NCI-H1930 (cell line): ENCODE measurements at regions not wholly inside any gene's neighbourhood (a gene's known extent, or its start where the extent isn't known, plus 50 kb on each side); places are given as distances from the start of the nearest gene placed in this dataset.

ENCODE experiments used
- DNase-seq, 2 experiments: peaks; one replicate each; lab custom pipeline; 2025; lab: John Stamatoyannopoulos, UW

DNA sequence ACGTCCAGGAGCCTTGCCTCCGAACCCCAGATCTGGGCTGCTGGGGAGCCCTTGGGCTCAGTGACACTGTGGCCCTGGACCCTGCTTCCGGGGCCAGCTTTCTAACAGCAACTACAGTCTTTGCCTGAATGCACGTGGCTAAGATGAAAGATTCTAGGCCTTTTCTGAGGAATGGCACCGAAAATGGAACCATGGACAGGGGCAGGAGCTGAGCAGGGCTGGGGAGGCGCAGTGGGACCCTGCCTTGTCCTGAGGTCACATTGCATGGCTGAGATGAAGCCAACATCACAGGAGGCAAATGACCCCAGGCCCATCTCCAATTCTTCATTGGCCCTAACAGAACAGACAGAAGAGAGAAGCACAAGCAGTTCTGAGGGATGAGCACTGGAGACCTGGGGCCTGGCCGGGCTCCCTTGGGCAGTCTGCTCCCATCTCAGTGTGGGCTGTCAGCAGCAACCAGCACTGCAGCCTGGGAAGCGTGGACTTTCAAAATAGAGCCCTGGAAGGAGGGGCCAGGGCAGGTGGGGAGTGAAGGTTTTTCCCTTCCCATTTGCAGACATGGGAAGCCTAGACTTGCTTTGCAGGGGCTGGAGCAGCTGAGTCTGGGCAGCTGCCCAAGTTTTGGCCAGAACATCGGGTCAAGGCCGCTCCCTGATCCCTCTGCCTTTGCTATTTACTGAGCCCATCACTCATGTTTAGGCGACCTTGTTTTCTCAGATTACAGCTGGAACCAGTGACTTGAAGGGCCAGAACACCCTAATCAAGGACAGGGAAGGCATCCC is 114.4 kb upstream of the TCERG1L start:
- no peak for DNase-seq

DNA sequence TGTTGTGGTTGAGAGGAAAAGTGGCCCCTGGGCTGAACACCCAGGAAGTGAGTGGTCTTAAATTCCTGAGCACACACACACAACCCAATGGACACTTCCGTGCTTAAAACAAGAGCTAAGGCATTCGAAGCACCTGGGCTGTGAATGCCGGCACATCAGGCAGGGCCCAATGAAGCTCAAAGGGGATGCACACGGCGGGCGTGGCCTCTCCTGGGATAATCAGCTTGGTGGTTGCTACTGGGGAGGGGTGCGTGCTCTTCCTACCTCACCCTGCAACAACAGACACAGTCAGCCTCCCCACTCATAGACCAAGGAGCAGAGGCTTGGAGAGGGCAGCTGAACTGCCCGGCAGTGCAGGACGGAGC is 115.0 kb upstream of the TCERG1L start:
- DNase-seq: no peak

DNA sequence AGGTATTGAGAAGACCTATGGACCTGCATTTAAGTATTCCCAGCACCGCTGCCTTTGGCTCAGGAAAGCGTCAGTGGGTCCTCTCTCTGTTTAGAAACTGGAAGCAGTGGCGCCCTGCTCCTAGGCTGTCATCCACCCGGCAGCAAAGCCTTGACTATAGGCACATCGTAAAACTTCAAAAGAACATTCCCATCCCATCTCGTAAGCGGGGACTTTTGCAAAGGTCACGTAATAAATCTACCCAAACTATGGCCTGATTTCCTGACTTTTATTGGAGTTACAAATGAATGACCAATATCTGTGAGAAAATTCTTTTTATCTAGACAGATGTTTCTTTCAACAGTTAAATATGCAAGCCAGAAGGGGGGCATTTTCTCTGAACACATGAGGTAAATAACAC is 115.8 kb upstream of the TCERG1L start:
- DNase-seq: no peak

DNA sequence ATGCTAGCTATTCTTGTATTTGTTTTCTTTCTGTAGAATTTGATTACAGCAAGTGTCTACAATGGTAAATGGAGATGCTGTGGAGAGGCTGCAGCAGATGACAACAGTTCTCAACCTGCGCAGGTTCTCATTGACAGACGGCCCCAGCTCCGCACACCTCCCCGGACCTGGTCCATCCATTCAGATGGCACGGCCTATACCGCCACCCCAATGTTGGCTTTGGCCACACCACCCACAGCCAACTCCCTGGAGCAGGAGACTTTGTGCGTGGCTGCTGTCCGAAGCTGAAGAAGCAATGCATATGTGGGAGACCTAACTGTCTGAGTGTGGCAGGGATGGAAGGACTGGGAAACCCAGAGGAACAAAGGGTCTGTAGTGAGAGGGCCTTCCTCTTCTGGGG is 116.4 kb upstream of the TCERG1L start:
- DNase-seq: no peak

DNA sequence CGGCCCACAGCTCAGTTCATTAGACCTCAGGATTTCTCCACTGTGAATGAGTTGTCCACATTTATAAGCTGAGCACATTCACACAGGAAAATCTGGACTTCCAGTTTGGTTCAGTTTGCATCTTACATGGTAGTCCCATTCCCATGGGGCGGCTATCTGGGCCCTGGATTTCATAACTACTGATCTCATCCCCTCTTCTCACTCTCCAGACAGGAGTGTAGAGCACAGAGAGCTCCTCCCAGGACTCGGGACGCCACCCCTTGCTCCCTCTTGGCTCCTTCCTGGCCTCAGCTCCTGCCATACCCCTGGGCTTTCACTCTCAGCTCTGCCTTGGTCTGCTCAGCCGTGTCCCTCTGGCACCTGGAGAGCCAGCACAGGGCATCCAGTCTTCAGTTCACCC is 117.6 kb upstream of the TCERG1L start:
- no peak for DNase-seq

DNA sequence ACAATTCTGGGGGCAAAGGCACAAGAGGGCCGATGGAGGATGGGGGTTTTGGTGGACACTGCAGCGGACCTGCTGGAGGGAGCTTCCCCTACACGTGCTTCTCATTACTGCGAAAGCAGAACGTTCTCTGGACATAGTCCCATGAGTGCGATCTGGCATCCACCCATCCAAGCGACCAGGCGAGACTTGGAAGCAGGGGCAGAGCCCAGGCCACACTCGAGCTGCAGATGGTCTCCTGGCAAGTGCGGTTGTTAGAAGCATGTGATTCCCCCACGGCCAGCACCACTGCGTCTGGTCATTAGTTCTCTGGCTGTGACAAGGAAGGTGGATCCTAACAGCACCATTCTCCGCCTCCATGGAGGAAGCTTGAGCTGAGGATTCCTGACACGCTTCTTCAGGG is 118.4 kb upstream of the TCERG1L start:
- DNase-seq: no peak

DNA sequence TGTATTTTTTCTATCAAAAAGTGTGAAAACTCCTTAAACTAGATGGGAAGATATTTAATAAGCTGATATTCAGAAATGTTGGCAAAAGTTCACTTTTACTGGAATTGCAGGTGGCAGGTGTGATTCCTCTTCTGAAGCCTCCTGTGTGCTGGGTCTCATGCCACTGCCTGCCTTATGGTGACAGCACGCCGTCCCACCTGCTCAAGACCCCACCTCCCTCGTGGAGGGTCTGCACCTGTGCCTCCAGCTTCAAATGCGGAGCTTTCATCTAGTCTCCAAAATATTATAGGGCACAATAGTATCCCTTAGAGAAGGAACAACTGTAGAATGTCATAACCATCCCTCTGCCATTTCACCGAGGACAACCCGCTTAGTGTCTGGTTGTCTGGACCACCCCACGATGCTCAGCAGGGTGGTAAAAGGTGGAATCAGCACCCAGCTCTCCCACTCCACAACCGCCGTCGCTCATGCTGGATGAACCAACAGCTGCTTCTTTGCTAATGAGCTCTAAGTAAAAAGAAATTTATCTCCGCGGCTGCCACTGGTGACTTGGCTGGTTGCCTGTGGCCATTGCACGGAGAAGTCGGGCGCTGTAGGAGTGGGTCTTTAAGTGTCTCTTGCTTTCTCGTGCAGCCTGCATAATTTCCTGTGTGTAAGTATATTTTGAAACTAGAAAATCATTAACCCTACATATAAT is 119.3 kb upstream of the TCERG1L start:
- no peak for DNase-seq

DNA sequence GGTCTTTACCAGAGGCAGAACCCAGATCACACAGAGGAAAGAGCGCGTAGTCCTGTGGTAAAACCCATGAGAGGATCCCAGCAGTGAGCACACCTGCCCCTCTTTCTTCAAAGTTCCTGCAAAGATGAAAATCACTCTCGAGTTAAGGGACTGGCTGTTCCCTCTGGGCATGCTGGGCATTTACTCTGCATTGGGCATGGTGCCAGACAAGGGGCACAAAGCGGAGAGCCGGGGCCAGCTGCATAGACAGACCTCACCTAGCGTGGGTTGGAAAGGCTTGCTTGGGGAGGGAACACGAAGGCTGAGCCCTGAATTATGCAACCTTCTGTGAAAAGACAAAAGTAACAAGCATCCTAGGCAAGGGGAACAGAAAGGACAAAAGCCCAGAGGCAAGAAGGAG is 120.0 kb upstream of the TCERG1L start:
- DNase-seq: no peak

DNA sequence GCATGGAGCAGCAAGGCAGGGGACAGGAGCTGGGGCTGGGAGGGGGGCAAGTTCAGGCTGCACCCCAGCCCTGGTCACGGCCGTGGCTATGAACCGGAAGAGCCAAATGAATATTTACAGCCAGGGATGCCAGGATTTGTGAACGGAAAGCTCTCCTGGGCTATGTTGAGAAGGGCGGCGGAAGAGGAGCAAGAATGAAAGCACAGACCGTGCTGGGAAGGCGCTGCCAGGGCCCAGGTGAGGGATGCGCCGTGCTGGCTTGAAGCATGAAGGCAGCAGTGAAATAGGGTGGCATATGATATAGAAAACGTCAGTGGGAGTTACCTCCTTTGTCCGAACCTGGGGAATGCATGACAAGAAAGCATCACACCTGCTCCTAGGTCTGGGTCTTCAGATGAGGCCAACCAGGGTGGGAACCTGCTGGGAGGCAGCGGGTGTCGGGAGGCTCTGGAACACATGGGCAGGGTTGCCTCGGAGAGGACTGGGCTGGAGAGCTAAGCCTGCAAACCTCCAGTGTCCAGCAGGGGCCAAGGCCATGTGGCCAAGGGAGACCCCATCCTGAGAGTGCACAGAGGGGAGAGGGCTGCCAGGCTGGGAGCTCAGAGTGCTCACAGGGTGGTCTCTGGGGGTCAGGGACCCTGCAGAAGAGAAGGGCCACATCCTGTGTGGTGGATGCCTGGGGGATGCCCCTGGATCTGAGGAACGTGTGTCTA is 120.6 kb upstream of the TCERG1L start:
- no peak for DNase-seq

DNA sequence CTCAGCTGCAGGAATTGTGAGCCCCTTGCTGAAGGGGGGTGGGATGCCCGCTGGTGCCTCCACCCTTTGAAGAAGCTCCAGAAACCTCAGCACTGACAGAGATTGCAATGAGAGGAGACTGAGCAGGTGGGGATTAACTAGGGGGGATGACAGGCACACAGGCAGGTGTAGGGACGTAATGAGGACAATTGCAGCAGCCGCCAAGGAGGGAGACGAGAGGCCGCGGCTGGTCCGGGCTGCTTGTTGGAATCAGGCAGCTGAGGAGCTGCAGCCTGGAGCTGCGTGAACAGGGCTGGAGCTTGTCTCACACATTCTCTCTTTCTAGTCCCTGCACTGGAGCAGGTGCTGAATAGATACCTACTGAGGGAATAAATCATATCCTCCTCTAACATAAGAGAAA is 122.0 kb upstream of the TCERG1L start:
- no peak for DNase-seq

DNA sequence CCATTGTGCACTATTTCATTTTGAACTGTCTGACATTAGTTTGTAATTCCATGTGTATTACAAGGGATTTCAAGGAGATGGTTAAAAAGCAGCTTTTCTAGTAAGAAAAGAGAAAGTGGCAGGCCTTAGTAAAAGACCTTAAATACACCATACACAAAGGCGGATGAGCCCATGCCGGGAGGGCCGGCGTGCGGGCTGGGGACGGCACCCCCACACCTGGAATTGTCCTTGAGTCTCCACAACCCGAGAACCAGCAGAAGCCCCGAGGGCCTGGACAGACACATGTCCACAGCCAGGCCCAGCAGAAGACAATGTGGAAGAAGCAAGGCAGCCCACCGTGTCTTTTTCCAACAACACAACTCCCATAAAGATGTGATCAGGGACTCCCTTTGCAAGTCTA is 123.7 kb upstream of the TCERG1L start:
- DNase-seq: no peak

DNA sequence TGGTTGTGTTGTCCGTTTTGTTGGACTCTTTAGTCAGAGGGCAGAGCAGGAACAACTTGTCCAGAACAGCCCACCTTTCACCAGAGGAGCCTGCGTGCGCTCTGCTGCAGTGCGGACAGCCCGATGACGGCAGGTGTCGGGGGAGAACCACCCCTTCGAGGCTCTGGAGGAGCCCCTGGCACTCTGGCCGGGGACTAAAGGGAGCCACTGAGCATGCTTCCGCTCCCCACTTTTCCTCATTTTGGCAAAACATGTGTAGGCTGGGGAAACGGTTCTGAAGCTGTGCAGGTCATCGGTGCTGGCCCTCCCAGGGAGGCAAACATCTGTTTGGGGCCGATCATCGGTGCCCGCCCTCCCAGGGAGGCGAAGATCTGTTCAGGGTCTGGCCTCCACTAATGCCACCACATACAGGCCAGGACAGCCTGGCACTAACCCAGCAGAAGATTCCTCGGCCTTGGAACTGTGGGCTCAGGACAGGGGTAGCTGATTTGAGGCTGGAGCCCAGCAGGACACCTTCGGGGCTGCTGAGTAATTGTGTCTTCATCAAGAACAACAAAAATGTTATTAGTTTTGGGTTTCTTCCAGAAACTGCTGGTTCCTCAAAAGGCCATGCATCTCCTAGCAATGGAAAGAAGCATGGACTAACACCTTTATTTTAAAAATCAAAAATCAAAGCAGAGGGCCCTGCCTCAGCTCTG is 124.4 kb upstream of the TCERG1L start:
- no peak for DNase-seq

DNA sequence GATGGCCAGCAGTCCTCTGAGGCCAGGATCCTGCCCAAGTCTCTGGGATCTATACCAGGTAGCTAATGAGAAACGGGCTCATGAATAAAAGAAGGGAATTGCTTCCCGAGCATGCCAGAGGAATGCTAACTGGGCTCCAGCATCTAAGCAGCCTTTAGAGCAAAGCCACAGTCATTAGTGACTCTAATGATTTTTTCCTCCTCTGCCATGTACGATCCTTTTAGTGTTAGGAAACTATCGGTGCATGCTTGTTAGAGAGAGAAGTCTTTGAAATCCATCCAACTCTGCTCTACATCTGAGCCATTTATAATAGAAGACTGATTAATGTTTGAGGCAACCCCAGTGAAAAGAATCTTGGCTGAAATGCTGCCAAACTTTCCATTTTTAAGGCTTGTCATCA is 124.9 kb upstream of the TCERG1L start:
- DNase-seq: no peak

DNA sequence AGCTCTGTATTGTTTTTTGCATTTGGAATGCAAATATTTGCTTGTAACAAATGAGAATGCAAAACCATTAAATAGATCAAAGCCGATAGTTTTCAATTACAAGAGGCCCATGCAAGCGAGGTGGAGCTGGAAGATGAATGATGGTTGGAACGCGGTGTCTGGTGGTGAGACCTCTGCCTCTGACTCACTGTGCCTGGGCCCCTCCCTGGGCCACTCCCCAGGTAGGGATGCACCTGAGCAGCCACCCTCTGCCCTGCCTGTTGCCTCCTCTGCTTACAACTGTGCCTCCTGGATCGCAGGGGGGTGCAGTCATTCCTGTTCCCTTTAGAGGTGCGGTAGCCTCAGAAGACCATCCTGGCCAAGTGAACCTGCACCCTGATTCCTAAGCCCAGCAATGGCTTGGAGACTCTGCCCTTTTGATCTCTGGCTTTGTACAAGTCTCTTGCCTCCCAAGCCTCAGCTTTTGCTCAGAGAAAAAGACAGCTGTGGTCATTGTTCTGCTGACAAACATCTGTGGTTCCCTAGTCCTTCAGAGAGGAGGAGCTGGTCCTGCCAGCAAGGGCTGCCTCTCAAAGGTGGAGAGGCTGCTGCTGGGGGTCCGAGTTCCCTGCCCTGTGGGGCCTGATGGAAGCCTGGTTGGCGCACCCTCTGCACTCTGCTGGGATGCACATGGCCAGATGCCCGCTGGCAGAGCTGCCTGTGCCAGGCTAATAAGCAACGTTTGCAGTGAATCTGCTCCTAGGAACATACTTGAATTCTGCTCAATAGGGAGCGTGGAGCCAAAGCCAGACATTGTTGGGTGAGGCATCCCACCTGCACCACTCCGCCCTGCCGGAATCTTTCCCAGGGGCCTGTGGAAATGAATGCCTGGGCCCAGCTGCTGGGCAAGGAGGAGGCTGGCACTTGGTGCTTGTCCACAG is 126.3 kb upstream of the TCERG1L start:
- DNase-seq: no peak

DNA sequence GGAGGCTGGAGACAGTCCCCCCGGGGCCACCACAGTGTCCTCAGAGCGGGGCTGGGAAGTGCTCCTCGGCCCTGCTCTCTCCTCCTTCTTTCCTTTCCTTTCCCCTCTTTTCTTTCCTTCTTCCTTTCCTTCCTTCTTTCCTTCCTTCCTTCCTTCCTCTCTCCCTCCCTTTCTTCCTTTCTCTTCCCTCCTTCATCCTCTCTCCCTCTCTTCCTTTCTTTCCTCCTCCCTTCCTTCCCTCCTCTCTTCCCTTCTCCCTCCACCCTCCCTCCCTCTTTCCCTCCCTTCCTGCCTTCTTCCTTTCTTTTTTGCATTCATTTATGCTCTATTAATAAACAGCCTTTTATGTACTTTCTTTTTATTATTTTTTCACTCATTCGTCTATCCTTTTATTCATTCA is 127.1 kb upstream of the TCERG1L start:
- no peak for DNase-seq

DNA sequence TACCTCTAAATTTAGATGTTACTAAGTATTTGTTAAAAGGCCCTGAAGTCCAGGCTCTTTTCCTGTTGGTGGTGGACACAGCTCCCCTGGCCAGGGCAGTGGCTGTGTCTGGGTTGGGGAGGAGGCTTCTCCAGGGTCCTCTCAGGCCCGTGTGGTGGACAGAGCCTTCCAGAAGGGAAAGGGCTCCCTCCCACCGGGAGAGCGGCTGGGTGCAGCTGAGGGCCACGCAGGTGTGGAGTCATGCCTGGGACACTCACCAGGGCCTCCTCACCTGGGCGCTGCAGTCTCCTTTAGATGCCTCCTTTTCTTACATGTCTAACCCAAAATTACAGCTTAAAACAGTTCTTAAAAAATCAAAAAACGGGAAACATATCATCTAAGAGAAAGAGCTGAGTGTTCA is 128.2 kb upstream of the TCERG1L start:
- DNase-seq: no peak

DNA sequence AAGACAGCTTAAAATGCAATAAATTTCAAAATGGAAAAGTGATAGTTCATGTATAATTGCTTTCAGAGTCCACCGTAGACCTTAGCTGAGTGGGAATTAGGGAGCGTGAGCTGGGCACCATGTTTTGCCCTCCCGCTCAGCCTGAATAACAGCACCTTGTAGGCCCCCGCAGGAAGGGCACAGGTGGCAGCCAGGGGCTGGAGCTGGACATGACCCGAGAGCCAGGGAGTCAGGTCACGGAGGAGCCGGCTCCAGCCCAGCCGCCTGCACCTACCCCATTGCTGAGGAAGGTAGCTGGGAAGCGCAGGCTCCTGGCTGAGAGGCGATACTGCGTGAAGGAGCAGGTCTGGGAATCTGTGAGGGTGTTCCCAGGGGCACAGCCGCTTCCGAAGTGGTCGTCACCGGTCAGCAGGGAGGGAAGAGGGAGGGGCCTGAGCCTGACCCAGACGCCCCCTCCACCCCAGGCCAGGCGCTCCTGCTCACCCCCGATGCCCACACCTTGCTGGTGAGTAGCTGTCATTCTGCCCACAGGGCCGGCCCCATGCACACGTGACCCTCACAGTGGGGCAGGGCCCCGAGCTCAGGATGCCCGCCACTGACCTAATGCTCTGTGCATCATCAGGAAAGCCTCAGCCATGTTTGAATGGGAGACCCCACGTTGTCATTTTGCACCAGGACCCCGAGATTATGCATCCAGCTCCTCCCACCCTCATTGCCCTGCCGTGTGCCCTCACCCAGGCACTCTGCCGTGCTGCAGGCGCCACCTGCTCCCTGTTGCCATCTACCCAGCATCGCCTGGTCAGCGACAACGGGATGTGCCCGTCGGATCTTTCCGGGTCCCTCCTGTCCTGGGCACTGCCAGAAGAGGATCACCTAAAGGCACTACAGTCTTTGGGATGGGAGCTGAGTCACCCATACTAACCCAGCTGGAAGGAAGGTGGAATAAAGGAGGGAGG is 129.2 kb upstream of the TCERG1L start:
- DNase-seq: no peak

DNA sequence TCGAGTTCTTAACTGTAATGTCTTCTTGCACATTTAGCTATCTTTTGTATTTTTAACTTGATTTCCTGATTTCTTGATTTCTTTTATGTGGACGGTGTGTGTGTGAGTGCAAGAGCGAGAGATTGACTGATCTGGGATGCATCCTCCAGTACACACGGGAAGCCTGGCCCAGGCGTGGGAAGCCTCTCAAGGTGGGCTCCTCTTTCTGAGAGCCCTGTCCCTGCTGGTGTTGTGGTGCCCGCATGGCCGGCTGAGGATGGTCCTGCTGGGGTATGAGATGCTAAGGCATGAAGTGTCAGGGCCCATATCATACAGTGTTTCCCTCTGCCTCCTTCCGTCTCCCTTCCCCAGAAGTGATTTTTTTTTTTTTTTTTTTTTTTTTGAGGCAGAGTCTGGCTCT is 130.8 kb upstream of the TCERG1L start:
- no peak for DNase-seq

DNA sequence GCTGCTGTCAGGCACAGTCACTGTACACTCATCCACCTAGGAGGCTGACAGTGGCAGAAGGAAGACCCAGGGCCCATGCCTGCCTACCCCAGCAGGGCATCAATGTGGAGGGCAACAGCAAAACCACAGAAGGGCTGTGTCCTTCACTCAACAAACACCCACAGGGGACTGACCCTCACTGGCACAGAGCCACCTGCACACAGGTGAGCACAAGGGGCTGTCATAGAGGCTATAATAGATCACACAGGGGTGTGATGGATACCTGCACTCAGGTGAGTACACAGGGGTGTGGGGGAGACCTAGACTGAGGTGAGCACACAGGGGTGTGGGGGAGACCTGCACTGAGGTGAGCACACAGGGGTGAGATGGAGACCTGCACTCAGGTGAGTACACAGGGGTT is 132.8 kb upstream of the TCERG1L start:
- DNase-seq: no peak

DNA sequence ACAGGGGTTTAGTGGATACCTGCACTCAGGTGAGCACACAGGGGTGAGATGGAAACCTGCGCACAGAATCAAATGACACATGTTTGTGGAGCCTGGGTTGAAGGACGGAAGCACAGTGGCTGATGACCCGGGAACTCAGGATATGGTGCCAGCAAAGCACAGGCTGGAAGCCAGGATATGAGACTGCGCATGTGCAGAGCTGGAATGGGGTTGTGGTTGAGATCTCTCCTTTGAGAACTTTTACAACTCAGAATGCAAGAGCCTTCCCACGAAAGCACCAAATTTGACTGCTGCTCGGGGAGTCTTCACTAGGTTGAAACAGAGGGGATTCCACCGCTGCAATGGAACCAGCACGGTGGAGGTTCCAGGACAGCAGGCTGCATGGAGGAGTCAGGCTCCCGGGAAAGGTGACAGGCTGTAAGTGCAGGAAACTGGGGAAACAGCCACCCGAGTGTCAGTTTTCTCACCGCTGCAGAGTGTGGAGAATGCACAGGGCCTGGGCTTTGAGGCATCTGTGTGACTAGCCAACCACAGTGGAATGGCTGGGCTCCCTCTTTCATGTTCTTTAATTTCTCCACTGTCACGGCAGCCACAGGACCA is 133.4 kb upstream of the TCERG1L start:
- DNase-seq: no peak
